H1 (cell line): ENCODE measurements at regions not wholly inside any gene's neighbourhood (a gene's known extent, or its start where the extent isn't known, plus 50 kb on each side); places are given as distances from the start of the nearest gene placed in this dataset.

ENCODE experiments used
- ATF2 ChIP-seq: IDR thresholded peaks from 2 replicates; pipeline ENCODE4 v1.6.1; 2012; ENCODE audit warnings: low read length, inconsistent platforms
- GTF2F1 ChIP-seq: IDR thresholded peaks from 2 replicates; pipeline ENCODE4 v1.6.1; 2012; ENCODE audit warnings: low read depth, low read length, improper control_type of control experiment, borderline replicate concordance
- JUND ChIP-seq: IDR thresholded peaks from 2 replicates; pipeline ENCODE4 v1.6.1; 2011; ENCODE audit warnings: mild to moderate bottlenecking, improper control_type of control experiment, low read length
- PHF8 ChIP-seq: fragments of 200-600 bp; sonication (generic); conservative IDR thresholded peaks from 2 replicates; pipeline ENCODE4 v1.7.1; 2012; ENCODE audit warnings: low read depth, mild to moderate bottlenecking, inconsistent platforms, low read length, moderate library complexity
- POLR2AphosphoS5 ChIP-seq: IDR thresholded peaks from 2 replicates; pipeline ENCODE4 v1.6.1; 2011; ENCODE audit warnings: low read depth, low read length
- RXRA ChIP-seq: IDR thresholded peaks from 2 replicates; pipeline ENCODE4 v1.6.1; 2011; ENCODE audit warnings: low read depth, mild to moderate bottlenecking, low read length, moderate library complexity; ENCODE audit not compliant: insufficient read depth
- SUZ12 ChIP-seq: fragments of 200-600 bp; sonication (generic); IDR thresholded peaks from 2 replicates; pipeline ENCODE4 v1.6.1; 2012; ENCODE audit warnings: mild to moderate bottlenecking, inconsistent platforms, low read length, moderate library complexity, mixed read lengths
- TAF7 ChIP-seq: optimal IDR thresholded peaks from 2 replicates; pipeline ENCODE3; 2011; ENCODE audit warnings: low read depth, mild to moderate bottlenecking, inconsistent platforms, low read length, moderate library complexity, borderline replicate concordance
- TF ChIP-seq, protein P1 (sequence below): fragments of 300-600 bp; sonication (generic); IDR thresholded peaks from 2 replicates; pipeline ENCODE4 v1.7.1; 2012; ENCODE audit warnings: low read length, moderate library complexity, mild to moderate bottlenecking, inconsistent platforms; ENCODE audit not compliant: insufficient replicate concordance
- TF ChIP-seq, protein P2 (sequence below): IDR thresholded peaks from 2 replicates; pipeline ENCODE4 v1.6.1; 2011; ENCODE audit warnings: low read depth, mild to moderate bottlenecking, low read length; ENCODE audit not compliant: insufficient read depth

- TF ChIP-seq, protein P1, sequence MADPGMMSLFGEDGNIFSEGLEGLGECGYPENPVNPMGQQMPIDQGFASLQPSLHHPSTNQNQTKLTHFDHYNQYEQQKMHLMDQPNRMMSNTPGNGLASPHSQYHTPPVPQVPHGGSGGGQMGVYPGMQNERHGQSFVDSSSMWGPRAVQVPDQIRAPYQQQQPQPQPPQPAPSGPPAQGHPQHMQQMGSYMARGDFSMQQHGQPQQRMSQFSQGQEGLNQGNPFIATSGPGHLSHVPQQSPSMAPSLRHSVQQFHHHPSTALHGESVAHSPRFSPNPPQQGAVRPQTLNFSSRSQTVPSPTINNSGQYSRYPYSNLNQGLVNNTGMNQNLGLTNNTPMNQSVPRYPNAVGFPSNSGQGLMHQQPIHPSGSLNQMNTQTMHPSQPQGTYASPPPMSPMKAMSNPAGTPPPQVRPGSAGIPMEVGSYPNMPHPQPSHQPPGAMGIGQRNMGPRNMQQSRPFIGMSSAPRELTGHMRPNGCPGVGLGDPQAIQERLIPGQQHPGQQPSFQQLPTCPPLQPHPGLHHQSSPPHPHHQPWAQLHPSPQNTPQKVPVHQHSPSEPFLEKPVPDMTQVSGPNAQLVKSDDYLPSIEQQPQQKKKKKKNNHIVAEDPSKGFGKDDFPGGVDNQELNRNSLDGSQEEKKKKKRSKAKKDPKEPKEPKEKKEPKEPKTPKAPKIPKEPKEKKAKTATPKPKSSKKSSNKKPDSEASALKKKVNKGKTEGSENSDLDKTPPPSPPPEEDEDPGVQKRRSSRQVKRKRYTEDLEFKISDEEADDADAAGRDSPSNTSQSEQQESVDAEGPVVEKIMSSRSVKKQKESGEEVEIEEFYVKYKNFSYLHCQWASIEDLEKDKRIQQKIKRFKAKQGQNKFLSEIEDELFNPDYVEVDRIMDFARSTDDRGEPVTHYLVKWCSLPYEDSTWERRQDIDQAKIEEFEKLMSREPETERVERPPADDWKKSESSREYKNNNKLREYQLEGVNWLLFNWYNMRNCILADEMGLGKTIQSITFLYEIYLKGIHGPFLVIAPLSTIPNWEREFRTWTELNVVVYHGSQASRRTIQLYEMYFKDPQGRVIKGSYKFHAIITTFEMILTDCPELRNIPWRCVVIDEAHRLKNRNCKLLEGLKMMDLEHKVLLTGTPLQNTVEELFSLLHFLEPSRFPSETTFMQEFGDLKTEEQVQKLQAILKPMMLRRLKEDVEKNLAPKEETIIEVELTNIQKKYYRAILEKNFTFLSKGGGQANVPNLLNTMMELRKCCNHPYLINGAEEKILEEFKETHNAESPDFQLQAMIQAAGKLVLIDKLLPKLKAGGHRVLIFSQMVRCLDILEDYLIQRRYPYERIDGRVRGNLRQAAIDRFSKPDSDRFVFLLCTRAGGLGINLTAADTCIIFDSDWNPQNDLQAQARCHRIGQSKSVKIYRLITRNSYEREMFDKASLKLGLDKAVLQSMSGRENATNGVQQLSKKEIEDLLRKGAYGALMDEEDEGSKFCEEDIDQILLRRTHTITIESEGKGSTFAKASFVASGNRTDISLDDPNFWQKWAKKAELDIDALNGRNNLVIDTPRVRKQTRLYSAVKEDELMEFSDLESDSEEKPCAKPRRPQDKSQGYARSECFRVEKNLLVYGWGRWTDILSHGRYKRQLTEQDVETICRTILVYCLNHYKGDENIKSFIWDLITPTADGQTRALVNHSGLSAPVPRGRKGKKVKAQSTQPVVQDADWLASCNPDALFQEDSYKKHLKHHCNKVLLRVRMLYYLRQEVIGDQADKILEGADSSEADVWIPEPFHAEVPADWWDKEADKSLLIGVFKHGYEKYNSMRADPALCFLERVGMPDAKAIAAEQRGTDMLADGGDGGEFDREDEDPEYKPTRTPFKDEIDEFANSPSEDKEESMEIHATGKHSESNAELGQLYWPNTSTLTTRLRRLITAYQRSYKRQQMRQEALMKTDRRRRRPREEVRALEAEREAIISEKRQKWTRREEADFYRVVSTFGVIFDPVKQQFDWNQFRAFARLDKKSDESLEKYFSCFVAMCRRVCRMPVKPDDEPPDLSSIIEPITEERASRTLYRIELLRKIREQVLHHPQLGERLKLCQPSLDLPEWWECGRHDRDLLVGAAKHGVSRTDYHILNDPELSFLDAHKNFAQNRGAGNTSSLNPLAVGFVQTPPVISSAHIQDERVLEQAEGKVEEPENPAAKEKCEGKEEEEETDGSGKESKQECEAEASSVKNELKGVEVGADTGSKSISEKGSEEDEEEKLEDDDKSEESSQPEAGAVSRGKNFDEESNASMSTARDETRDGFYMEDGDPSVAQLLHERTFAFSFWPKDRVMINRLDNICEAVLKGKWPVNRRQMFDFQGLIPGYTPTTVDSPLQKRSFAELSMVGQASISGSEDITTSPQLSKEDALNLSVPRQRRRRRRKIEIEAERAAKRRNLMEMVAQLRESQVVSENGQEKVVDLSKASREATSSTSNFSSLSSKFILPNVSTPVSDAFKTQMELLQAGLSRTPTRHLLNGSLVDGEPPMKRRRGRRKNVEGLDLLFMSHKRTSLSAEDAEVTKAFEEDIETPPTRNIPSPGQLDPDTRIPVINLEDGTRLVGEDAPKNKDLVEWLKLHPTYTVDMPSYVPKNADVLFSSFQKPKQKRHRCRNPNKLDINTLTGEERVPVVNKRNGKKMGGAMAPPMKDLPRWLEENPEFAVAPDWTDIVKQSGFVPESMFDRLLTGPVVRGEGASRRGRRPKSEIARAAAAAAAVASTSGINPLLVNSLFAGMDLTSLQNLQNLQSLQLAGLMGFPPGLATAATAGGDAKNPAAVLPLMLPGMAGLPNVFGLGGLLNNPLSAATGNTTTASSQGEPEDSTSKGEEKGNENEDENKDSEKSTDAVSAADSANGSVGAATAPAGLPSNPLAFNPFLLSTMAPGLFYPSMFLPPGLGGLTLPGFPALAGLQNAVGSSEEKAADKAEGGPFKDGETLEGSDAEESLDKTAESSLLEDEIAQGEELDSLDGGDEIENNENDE: no peak
- no peak for TF ChIP-seq ATF2
- no peak for TF ChIP-seq PHF8
- no peak for TF ChIP-seq SUZ12
- no peak for TF ChIP-seq JUND
- TF ChIP-seq TAF7: no peak
- TF ChIP-seq, protein P2, sequence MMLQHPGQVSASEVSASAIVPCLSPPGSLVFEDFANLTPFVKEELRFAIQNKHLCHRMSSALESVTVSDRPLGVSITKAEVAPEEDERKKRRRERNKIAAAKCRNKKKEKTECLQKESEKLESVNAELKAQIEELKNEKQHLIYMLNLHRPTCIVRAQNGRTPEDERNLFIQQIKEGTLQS: no peak
- TF ChIP-seq RXRA: no peak
- no peak for TF ChIP-seq GTF2F1
- no peak for TF ChIP-seq POLR2AphosphoS5
Observed at GRCh38 chr1:187848321-187848720, 1019.6 kb downstream of the PLA2G4A start (continued).
